Transverse colon (tissue), 4 donors: ENCODE measurements at regions not wholly inside any gene's neighbourhood (a gene's known extent, or its start where the extent isn't known, plus 50 kb on each side); places are given as distances from the start of the nearest gene placed in this dataset.

Source experiments
- DNase-seq: peaks from one replicate; pipeline ENCODE4 v3.0.0-alpha.2; 2019
- H3K27ac ChIP-seq, 4 donors: fragments of 200-600 bp; sonication (generic); 2 replicates each; pipeline ENCODE4 v1.5.1; 2016 to 2018; ENCODE audit warnings: inconsistent platforms in 4 of 4
- H3K27me3 ChIP-seq: fragments of 200-600 bp; sonication (generic); 2 replicates; pipeline ENCODE4 v1.5.1; 2017; ENCODE audit warnings: inconsistent platforms
- H3K36me3 ChIP-seq, 4 donors: fragments of 200-600 bp; sonication (generic); 2 replicates each; pipeline ENCODE4 v1.5.1; 2017 to 2019; ENCODE audit warnings: inconsistent platforms in 4 of 4
- H3K4me1 ChIP-seq, 4 donors: fragments of 200-600 bp; sonication (generic); 2 replicates each; pipeline ENCODE4 v1.5.1; 2017 to 2020; ENCODE audit warnings: inconsistent platforms in 4 of 4
- H3K4me3 ChIP-seq, 4 donors: fragments of 200-600 bp; sonication (generic); 1 replicate in 1 of 4; 2 replicates in 3 of 4; pipeline versions ENCODE4 v1.5.1 to v1.6.1; 2017 to 2019; ENCODE audit warnings: inconsistent platforms in 4 of 4
- H3K9me3 ChIP-seq, 2 donors: fragments of 200-600 bp; sonication (generic); 2 replicates each; pipeline ENCODE4 v1.5.1; 2017 to 2019; ENCODE audit warnings: inconsistent platforms in 2 of 2
- CTCF ChIP-seq, 5 experiments: fragments of 200-600 bp in 3 of 5; fragments of 450-650 bp in 2 of 5; sonication (generic) in 3 of 5; IDR thresholded peaks; 1 replicate in 2 of 5; 2 replicates in 3 of 5; pipeline ENCODE4 v1.5.1; 2016 to 2017; ENCODE audit warnings: antibody characterized with exemption in 5 of 5, inconsistent platforms in 3 of 5, mild to moderate bottlenecking in 2 of 5, moderate library complexity in 1 of 5
- EP300 ChIP-seq: sonication (generic); formaldehyde crosslinking; IDR thresholded peaks from one replicate; pipeline ENCODE4 v1.6.1; 2017; ENCODE audit warnings: antibody characterized with exemption, low read depth
- POLR2A ChIP-seq: fragments of 450-650 bp; IDR thresholded peaks from one replicate; pipeline ENCODE4 v1.6.1; 2016; ENCODE audit warnings: antibody characterized with exemption, mild to moderate bottlenecking, moderate library complexity
- POLR2AphosphoS5 ChIP-seq, 3 donors: sonication (generic); formaldehyde crosslinking; IDR thresholded peaks; one replicate each; pipeline ENCODE4 v1.6.1; 2016; ENCODE audit warnings: antibody characterized with exemption in 3 of 3
- WGBS, 2 donors: methylation state at CpG; one replicate each; pipeline ENCODE4 v1.1.5; 2018; ENCODE audit warnings: low coverage in 1 of 2; 5-methylcytosine and 5-hydroxymethylcytosine counted together
- in situ Hi-C, 4 donors: fragments of 200-750 bp; cut with MboI; loops; one replicate each; pipeline versions ENCODE4 v1.15.0 to v1.15.1; 2017; ENCODE audit warnings: low sequenced_read_pairs in 3 of 4, low pct_ligation_motif_present in 1 of 4, low pct_unique_long_range_greater_than_20kb in 1 of 4
- intact Hi-C: fragments of 100-400 bp; cut with DNase I; formaldehyde crosslinking; loops from one replicate; pipeline ENCODE4 v1.15.1; 2023; ENCODE audit warnings: low total_unique reads

GRCh38 chr12:25793196-25793595 lies 165.3 kb upstream of the RASSF8 start:
- in situ Hi-C loops, result no loop called here
- WGBS, 2 donors, result 95 to 100% methylated on average over 1 to 3 of the region's 3 CpGs
- intact Hi-C loops, result no loop called here

DNA sequence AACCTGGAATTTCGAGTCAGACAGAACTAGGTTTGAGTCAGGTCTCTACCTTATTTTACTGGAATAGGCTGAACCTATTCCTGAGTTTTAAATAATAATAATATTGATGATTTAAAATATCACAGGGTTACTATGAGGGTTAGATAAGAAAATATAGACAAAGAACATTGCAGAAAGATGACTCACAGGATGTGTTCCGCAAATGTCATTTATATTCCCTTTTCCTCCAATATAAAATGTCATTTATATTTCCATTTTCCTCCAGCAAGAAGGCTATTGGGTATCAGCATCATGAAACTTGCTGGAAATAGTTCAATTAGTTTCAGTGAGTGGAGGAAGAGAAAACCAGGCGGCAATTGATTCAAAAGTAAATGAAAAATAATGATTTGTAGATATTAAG lies 163.9 kb upstream of the RASSF8 start:
- Histone ChIP-seq H3K4me1 (no peaks in the 10 kb centered on the region), H3K36me3 (no peaks in the 10 kb centered on the region), H3K9me3 (no peaks in the 10 kb centered on the region), H3K27ac (no peak overlapping the region), H3K27me3 (no peaks in the 10 kb centered on the region), H3K4me3 (no peak overlapping the region)
- in situ Hi-C loops, result no loop called here
- DNase-seq, result no peak
- TF ChIP-seq POLR2A (no peak), CTCF (IDR thresholded peaks at IDR 0.05) (no peak), EP300 (no peak), POLR2AphosphoS5 (IDR thresholded peaks at IDR 0.05) (no peak)
- WGBS, 2 donors, result 76 to 84% methylated on average over 3 of the region's 3 CpGs
- intact Hi-C loops, result no loop called here

More at GRCh38 chr12:25793196-25793595, 165.3 kb upstream of the RASSF8 start:
- H3K36me3 ChIP-seq, result no peaks in the 10 kb centered on the region
- DNase-seq, result no peak
- no peaks in the 10 kb centered on the region for H3K9me3 ChIP-seq
- H3K4me1 ChIP-seq, result no peaks in the 10 kb centered on the region
- no peaks in the 10 kb centered on the region for H3K27me3 ChIP-seq
- no peak overlapping the region for H3K27ac ChIP-seq
- H3K4me3 ChIP-seq, result no peak overlapping the region
- TF ChIP-seq CTCF (IDR thresholded peaks at IDR 0.05) (no peak), POLR2AphosphoS5 (IDR thresholded peaks at IDR 0.05) (no peak), POLR2A (no peak), EP300 (no peak)

DNA sequence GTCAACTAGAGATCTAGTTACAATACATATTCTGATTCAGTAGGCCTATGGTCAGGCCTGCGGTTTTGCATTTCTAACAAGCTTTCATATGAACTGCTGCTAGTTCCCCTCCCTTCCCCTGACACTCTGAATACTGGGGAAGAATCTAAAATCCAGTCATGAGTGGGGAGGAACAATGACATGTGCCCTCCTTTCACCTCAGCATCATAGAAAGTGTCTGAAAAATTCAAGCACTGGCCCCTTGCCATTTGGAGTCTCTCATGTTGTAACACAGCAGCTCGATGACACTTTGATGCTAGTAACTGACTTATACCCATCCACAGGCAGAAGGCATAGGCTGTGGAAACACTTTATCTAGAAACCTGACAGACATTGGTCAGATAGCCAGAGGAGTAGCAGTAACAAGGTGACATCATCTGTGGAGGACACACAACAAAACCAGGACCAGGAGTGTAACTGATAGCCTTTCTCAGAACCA lies 161.9 kb upstream of the RASSF8 start:
- Histone ChIP-seq H3K27me3 (no peaks in the 10 kb centered on the region), H3K4me3 (no peak overlapping the region), H3K4me1 (peaks cover 0 to 1% (median 0%) of the 10 kb centered on the region in 4 donors), H3K9me3 (no peaks in the 10 kb centered on the region), H3K36me3 (no peaks in the 10 kb centered on the region), H3K27ac (no peak overlapping the region)
- intact Hi-C loops (no loop called here), in situ Hi-C loops (no loop called here)
- TF ChIP-seq POLR2AphosphoS5 (IDR thresholded peaks at IDR 0.05) (no peak), POLR2A (no peak), CTCF (IDR thresholded peaks at IDR 0.05) (no peak), EP300 (no peak)
- 76% methylated on average over 2 of the region's 2 CpGs; no CpG with 5 or more reads in 1 of the 2 donors for WGBS, 2 donors
- DNase-seq, result no peak

DNA sequence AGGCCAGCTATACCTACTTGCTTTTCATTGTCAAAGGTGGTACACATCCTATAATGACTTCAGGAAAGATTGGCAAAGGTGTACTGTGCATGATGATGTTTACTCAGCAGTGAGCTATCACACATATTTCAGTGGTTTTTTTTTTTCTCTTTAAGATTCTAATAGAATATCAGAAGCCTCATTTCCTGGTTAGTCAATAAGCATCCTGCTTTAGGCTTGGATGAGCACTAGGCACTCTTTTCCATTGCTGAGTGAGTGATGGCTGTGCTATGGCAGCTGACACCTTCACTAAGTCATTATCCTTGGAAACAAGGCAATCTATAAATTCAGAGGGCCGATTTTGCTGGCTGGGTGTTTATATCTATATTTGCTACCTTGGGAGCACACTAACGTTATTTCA lies 161.1 kb upstream of the RASSF8 start:
- intact Hi-C loops (no loop called here), in situ Hi-C loops (no loop called here)
- peaks cover 0 to 3% (median 0%) of the 10 kb centered on the region in 4 donors for H3K4me1 ChIP-seq
- no peaks in the 10 kb centered on the region for H3K27me3 ChIP-seq
- no peak for DNase-seq
- H3K36me3 ChIP-seq, result no peaks in the 10 kb centered on the region
- TF ChIP-seq POLR2A (no peak), CTCF (IDR thresholded peaks at IDR 0.05) (no peak), EP300 (no peak), POLR2AphosphoS5 (IDR thresholded peaks at IDR 0.05) (no peak)
- H3K4me3 ChIP-seq, result no peak overlapping the region
- 55 to 56% methylated on average over 2 of the region's 2 CpGs for WGBS, 2 donors
- H3K27ac ChIP-seq, result no peak overlapping the region
- no peaks in the 10 kb centered on the region for H3K9me3 ChIP-seq
